Gastrocnemius medialis (tissue), 4 donors: ENCODE measurements at regions not wholly inside any gene's neighbourhood (a gene's known extent, or its start where the extent isn't known, plus 50 kb on each side); places are given as distances from the start of the nearest gene placed in this dataset.

ENCODE experiments used
- CTCF ChIP-seq, 5 experiments: fragments of 450-650 bp in 3 of 5; fragments of 200-600 bp in 2 of 5; sonication (generic) in 2 of 5; IDR thresholded peaks in 4 of 5; conservative IDR thresholded peaks in 1 of 5; 1 replicate in 4 of 5; 2 replicates in 1 of 5; pipeline ENCODE4 v1.5.1; 2016 to 2019; ENCODE audit warnings: antibody characterized with exemption in 5 of 5, mild to moderate bottlenecking in 3 of 5, moderate library complexity in 3 of 5
- POLR2A ChIP-seq, 2 donors: fragments of 450-650 bp; IDR thresholded peaks; one replicate each; pipeline ENCODE4 v1.6.1; 2017; ENCODE audit warnings: antibody characterized with exemption in 2 of 2, mild to moderate bottlenecking in 2 of 2, moderate library complexity in 2 of 2

GRCh38 chrX:45986971-45987370 is 558.2 kb downstream of the ZNF674 start:
- TF ChIP-seq CTCF (IDR thresholded peaks at IDR 0.05 in 4 of 5, conservative IDR thresholded peaks at IDR 0.05 in 1 of 5) (no peak), POLR2A (IDR thresholded peaks at IDR 0.05) (no peak)
